HL-60 (cell line): ENCODE measurements at regions not wholly inside any gene's neighbourhood (a gene's known extent, or its start where the extent isn't known, plus 50 kb on each side); places are given as distances from the start of the nearest gene placed in this dataset.

Experiments
- CTCF ChIP-seq: IDR thresholded peaks from one replicate; pipeline ENCODE4 v1.5.1; 2011; ENCODE audit warnings: low read length, control low read depth, inconsistent platforms; ENCODE audit not compliant: insufficient read depth
- POLR2AphosphoS5 ChIP-seq: IDR thresholded peaks from 2 replicates; pipeline ENCODE4 v1.6.1; 2012; ENCODE audit warnings: low read depth
- REST ChIP-seq: IDR thresholded peaks from 2 replicates; pipeline ENCODE4 v1.6.1; 2012; ENCODE audit warnings: low read depth; ENCODE audit not compliant: insufficient replicate concordance
- SPI1 ChIP-seq: IDR thresholded peaks from 2 replicates; pipeline ENCODE4 v1.6.1; 2012; ENCODE audit warnings: low read depth, mild to moderate bottlenecking, borderline replicate concordance

- TF ChIP-seq CTCF (no peak), POLR2AphosphoS5 (no peak), REST (no peak), SPI1 (no peak)
Measured at GRCh38 chr6:26179675-26180074, 92.4 kb downstream of the HFE start.
